Coronary artery (tissue), 2 donors: ENCODE measurements at regions not wholly inside any gene's neighbourhood (a gene's known extent, or its start where the extent isn't known, plus 50 kb on each side); places are given as distances from the start of the nearest gene placed in this dataset.

Experiments
- DNase-seq: peaks from one replicate; pipeline ENCODE4 v3.0.0-alpha.2; 2017; ENCODE audit warnings: low spot score
- H3K27ac ChIP-seq, 2 donors: fragments of 200-600 bp; sonication (generic); one replicate each; pipeline ENCODE4 v1.5.1; 2016 to 2019
- H3K4me3 ChIP-seq: fragments of 200-600 bp; sonication (generic); 2 replicates; pipeline ENCODE4 v1.5.1; 2016; ENCODE audit warnings: mild to moderate bottlenecking, moderate library complexity
- CTCF ChIP-seq: fragments of 200-600 bp; sonication (generic); IDR thresholded peaks from one replicate; pipeline ENCODE4 v1.5.1; 2019; ENCODE audit warnings: antibody characterized with exemption

GRCh38 chr9:84447305-84447704 is 106.7 kb upstream of the SLC28A3 start:
- no peak for DNase-seq
- no peak for TF ChIP-seq CTCF
- no peak overlapping the region for H3K4me3 ChIP-seq
- H3K27ac ChIP-seq, result no peak overlapping the region

- Histone ChIP-seq H3K4me3 (no peak overlapping the region), H3K27ac (no peak overlapping the region)
- no peak for TF ChIP-seq CTCF
- no peak for DNase-seq
Measured at GRCh38 chr9:84450029-84450428, 109.5 kb upstream of the SLC28A3 start.

DNA sequence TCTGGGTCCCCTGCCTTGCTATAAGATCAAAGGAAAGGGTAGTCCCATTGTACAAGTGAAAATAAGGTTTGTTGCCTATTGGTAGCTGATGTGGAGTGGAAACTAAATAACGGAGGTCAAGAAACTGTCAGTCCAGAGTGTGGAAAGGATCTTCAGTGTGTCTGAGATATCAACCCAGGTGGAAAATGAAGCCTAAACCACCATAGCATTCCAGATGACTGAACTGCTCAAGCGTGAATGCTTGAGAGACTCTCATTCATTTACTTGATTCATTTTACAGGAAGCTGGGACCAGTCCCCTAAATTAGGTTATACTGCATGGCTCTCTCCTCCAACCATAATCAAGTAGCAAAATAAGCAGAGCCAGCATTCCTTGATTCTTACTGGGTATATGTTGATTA is 116.0 kb upstream of the SLC28A3 start:
- TF ChIP-seq CTCF, result no peak
- H3K4me3 ChIP-seq, result no peak overlapping the region
- DNase-seq, result no peak

GRCh38 chr9:84460695-84461094 is 120.1 kb upstream of the SLC28A3 start:
- DNase-seq, result no peak
- TF ChIP-seq CTCF, result no peak
- Histone ChIP-seq H3K4me3 (no peak overlapping the region), H3K27ac (no peak overlapping the region)

More for the DNA sequence above, 116.0 kb upstream of the SLC28A3 start:
- H3K27ac ChIP-seq, result no peak overlapping the region

GRCh38 chr9:84463272-84463671 is 122.7 kb upstream of the SLC28A3 start:
- Histone ChIP-seq H3K4me3 (no peak overlapping the region), H3K27ac (no peak overlapping the region)
- no peak for TF ChIP-seq CTCF
- DNase-seq, result no peak

DNA sequence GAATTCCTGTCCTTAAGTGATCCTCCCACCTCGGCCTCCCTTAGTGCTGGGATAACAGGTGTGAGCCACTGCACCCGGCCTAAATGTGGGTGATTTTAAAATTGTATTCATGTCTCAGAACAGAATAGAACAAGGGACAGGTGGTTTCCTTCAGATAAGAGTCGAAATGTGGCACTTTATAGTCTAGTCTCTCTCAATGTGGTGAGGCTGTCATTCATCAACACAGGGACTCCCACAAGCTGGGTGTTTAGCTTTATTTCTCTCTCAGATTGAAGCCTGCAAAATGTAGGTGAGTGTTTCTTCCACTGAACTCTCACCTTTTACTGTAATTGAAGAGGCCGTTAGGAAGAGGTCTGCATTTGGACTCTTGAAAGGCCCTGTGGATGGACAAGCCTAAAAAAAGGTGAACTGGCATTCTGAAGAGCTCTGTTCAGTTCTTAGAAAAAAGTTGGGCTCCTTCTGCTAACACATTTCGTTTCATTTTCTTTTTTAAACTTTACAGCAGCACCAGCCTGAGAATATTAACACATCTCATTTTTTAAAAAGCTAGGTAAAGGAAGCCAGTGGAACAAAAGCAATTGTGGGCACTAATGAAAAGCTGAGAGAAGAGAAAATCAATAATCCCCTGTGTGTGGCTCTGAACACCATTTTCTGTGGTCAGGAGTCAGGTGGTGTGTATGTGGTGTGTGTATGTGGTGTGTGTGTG is 126.2 kb upstream of the SLC28A3 start:
- Histone ChIP-seq H3K4me3 (no peak overlapping the region), H3K27ac (no peak overlapping the region)
- DNase-seq, result no peak
- TF ChIP-seq CTCF, result no peak

DNA sequence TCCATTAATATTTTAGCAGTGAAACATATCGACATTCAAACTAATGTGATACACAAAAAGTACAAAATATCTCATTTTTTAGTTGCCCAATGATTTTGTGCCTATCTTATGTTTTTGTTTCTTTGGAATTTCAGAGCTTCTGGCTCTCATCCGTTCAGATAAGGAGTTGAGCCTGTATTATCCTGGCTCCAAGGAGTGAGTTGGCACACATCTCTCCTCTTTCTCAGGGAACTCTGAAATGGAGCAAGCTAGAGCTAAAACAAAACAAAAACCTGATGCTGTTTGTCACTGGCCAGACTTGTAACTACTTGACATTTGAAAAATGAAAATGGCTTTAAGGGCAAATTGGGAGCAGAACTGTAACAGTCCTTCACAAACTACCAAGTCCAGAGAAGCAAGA is 131.3 kb upstream of the SLC28A3 start:
- TF ChIP-seq CTCF, result no peak
- DNase-seq, result no peak

More for the DNA sequence above, 131.3 kb upstream of the SLC28A3 start:
- Histone ChIP-seq H3K4me3 (no peak overlapping the region), H3K27ac (peak overlapping the region in 1 of 2 donors; percentile 69)
